Ammon's horn (tissue), 1 donor: ENCODE measurements at regions not wholly inside any gene's neighbourhood (a gene's known extent, or its start where the extent isn't known, plus 50 kb on each side); places are given as distances from the start of the nearest gene placed in this dataset.
"Not testable (repeated sequence)": the region's sequence is repeated elsewhere in the genome, so short reads cannot be mapped to it uniquely, and the experiment has no call there.

Experiments used
- DNase-seq: peaks from one replicate; pipeline ENCODE4 v3.0.0-alpha.2; 2016; ENCODE audit warnings: low spot score

DNA sequence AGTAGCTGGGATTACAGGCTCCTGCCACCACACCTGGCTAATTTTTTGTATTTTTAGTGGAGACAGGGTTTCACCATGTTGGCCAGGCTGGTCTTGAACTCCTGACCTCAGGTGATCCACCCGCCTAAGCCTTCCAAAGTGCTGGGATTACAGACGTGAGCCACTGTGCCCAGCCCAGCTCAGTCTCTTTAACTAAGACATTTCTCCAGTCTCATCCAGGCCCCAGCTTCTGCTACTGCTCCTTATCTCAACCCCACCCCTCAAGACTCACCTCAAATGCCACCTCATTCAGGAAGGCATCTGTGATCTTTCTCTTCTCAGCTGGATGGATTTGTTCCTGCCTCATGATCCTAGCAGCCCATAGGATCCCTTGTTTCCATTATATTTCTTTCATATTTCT lies 85.9 kb upstream of the GRAMD1B start:
- not testable (repeated sequence) for DNase-seq

- DNase-seq: no peak
Observed at GRCh38 chr11:123338997-123339752, 90.9 kb upstream of the GRAMD1B start.

GRCh38 chr11:123338266-123338800 lies 91.7 kb upstream of the GRAMD1B start:
- no peak for DNase-seq

- no peak for DNase-seq
Observed at GRCh38 chr11:123334925-123335324, 95.1 kb upstream of the GRAMD1B start.

- DNase-seq: not testable (repeated sequence)
Observed at GRCh38 chr11:123332577-123332976, 97.5 kb upstream of the GRAMD1B start.

GRCh38 chr11:123330948-123331347 lies 99.1 kb upstream of the GRAMD1B start:
- no peak for DNase-seq

DNA sequence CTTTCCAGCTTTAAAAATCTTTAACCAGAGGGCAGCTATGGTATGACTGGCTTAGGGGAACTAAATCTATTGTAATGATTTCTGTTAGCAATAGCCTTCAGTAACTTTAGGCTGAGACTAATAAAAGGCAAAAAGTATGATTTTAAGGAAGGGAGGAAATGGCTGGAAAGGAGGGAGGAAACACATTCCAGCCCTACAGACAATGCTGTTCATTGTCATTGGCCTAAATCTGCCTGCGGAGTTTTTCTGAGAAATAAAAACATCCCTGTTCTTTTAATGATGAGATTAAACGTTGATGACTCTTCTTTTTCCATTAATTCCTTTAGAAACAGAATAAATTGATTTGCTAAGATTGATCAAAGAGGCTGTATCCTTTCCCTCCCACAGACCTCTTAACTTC lies 99.6 kb upstream of the GRAMD1B start:
- no peak for DNase-seq

GRCh38 chr11:123330071-123330470 lies 100.0 kb upstream of the GRAMD1B start:
- no peak for DNase-seq

GRCh38 chr11:123328281-123328867 lies 101.7 kb upstream of the GRAMD1B start:
- no peak for DNase-seq

- no peak for DNase-seq
Observed at GRCh38 chr11:123325533-123325932, 104.5 kb upstream of the GRAMD1B start.

DNA sequence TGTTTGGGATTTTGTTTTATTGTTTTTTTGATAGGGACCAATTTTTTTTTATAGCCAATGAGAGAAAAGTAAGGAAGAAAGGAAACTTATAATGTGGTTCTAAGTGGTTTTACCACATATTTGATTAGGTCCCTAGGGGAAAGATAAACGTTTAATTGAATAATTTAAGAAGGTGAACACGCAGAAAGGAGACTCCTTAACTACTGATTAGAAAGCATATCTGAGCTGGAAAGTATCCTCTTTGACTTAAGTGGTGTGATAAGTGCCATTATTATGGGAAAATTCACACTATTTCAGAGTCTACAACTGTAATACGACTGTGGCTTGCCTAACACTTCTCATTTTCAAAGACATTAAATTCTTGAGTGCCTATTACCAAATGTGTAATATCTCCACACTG lies 106.5 kb upstream of the GRAMD1B start:
- no peak for DNase-seq

GRCh38 chr11:123321636-123322035 lies 108.4 kb upstream of the GRAMD1B start:
- DNase-seq: peak; percentile 11

GRCh38 chr11:123318623-123319022 lies 111.4 kb upstream of the GRAMD1B start:
- no peak for DNase-seq

DNA sequence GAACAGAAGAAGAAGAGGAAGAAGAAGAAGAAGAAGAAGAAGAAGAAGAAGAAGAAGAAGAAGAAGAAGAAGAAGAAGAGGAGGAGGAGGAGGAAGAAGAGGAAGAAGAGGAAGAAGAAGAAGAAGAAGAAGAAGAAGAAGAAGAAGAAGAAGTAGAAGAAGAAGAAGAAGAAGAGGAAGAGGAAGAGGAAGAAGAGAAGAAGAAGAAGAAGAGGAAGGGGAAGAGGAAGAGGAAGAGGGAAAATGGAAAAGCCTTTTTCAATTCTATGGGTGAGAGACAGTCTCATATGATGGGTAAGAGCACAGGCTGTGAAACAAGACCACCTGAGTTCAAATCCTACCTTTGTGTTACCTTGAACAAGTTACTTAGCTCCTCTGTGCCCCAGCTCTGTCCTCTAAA lies 111.9 kb upstream of the GRAMD1B start:
- DNase-seq: not testable (repeated sequence)

DNA sequence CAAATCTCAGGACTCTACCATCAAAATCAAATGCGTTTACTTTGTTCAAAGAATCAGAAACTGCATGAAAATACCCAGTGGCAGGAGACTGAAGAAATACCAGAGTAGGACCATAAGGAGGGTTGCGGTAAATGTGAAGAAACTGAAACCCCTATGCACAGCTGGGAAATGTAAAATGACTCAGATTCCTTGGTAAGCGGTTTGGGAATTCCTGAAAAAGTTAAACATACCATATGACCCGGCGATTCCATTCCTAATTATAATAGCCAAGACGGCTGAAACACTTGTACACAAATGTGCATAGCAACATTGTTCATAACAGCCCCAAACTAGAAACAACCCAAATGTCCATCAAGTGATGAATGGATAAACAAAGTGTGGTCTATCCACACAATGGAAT lies 114.1 kb upstream of the GRAMD1B start:
- no peak for DNase-seq

DNA sequence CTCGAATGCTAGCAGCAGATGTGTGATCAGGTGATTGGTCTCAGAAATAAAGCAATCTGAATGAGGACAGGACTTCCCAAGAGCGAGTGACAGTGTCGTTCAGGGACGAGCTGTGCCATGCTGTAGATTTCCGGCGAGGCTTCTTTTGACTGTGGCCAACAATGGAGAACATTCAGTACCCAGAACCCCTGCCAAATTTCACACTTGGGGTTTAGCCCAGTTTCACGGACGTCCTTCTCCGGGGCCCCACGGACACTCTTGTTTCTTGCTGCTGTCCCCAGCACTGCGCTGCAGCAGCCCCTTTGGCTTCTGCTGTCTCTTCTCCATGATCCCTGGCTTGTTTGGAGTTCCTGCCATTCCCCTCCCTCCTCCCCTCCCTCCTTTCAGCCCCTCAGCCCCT lies 115.1 kb upstream of the GRAMD1B start:
- DNase-seq: peak; percentile 18

DNA sequence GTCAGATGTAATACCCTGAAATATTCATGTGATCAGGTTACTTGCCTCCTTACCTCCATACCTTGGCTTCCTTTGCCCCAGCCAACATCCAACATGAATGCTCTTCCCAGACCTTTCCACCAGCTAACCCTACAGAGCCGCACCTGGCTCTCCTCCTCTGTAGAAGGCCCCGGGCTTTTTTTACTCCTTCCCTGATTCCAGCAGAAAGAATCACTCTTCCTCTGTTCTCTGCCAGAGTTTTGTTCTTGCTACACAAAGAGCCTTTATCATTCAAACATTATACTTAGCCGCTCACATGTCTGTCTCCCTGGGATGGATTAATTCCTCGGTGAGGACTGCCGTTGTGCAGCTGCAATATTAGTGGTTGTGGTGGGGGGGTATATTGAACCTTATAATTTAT lies 116.8 kb upstream of the GRAMD1B start:
- DNase-seq: no peak

DNA sequence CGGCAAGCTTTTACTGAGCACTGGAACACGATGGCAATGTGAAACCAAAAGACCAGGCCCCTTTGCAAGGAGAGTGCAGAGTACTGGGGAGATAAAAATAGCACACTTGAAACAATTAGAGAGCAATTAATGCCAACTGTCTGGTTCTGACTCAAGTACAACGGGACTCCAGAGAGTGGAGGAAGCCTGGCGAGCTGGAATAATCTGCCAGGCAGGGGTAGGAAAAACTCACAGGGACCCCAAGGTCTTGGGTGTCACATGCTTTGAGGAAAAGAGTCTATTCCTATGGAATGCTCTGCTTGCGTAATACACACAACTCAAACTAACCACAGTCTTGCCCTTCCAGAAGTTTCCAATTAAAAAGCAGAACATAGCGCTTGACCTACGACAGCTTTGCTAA lies 113.0 kb upstream of the CLMP start:
- peak; percentile 33 for DNase-seq

DNA sequence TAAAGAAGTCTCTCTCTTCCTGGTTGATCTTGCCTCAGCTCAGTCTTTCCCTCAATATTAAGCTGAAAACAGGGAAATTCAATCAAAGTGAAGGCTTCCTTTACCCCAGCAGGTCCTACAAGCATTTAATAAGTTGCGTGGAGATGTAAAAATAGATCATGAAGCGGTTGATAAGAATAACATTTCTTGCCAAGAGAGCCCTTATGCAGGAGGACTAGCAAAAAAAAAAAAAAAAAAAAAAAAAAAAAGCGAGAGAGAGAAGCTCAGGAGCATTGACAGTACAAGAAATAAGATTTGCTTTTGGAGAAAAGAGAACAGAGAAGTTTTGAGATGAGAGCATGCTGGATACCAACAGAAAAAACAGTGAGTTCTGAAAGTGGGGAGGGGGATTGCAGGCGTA lies 112.2 kb upstream of the CLMP start:
- no peak for DNase-seq

- no peak for DNase-seq
Observed at GRCh38 chr11:123306531-123306930, 111.5 kb upstream of the CLMP start.

DNA sequence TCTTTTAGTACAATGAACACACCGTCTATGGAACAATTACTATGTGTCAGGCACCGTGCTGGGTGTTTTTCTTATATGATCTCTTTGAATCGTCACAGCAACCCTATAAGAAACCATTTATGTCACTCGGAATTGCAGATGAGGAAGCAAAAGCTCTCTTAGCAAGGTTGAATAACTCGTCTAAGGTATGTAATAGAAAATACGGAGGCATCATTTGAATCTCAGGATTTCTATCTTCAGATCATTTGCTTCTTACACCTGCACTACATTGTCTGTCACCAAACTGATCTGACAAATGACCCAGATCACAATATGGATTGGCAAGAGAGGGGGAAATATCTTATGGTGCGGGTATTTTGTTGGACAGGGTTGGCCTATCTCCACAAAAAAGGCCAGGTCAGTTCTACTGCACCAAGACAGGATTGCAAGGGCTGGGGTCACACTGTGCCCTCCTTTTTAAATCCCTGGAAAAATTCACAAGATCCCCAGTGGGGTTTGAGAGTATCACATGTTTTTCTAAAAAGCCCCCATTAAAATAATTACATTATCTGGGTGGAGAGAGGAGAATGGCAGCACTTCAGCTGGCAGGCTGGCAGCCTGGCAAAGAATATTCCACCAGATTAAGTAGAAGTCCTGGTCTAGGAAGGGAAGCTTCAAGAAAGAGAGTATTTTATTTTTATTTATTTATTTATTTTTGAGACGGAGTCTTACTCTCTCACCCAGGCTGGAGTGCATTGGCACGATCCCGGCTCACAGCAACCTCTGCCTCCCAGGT lies 110.7 kb upstream of the CLMP start:
- no peak for DNase-seq

DNA sequence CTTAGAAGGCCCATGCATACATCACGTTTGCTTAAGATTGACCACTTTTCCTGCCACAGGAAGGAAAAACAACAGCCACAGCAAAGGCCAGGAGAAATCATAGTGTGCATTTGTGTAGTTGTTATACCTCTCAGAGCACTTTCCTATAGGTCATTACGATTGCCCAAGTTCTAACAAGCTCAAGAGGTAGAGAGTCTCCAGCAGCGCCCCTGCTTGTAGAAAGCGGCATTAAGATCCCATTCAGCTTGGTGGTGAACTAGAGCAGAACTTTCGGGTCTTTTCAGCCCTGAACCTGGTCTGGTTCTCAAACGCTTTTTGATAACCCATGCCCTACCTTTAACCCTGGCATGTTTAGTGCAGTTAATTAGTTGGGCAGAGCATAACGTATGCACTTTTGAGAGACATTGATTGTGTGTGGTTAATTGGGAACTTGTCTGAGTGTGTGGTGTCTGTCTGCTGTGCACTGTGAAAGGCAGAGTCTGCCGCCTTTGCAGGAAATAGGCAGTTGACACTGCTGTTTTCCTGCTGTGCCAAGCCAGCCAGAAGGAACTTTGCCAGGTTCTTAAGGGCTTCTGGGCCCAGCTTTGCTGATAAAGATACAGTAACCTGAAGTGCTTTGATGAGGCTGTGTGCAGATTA lies 109.9 kb upstream of the CLMP start:
- DNase-seq: no peak
